ENCODE measurements at regions not wholly inside any gene's neighbourhood (a gene's known extent, or its start where the extent isn't known, plus 50 kb on each side); places are given as distances from the start of the nearest gene placed in this dataset.

DNA sequence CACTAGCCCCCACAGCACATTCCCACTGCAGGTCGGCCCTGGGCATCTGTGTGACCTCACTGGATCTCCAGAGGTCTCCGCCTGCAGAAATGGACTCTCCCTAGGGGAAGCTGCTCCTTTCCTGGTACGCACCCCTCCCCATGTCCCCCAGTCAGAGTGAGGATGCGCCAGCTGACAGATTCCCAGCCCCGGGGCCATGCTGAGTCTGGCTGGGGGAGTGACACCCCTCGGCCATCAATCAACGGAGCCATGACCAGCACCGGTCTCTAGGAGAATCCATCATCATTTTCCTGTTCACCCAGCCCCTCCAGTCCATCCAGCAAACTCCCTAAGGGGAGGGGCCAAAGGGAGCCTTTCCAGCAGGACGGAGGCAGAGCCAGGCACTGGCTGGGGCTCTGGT lies 68.7 kb upstream of the PAX7 start:
- CTCF ChIA-PET: no interaction called here
- no peak overlapping the region for H2AK5ac ChIP-seq (ENCODE audit: low read depth, low read length)
- no peak overlapping the region for H3K27ac ChIP-seq (ENCODE audit: insufficient read depth, low read length)
- no peak overlapping the region for H2BK20ac ChIP-seq (ENCODE audit: low read depth, low read length)
- no peak overlapping the region for H3K4me2 ChIP-seq (ENCODE audit: low read depth, low read length)
- POLR2A ChIA-PET (ENCODE audit: unreplicated experiment): no interaction called here
- H2BK5ac ChIP-seq (ENCODE audit: low read depth, low read length, poor library complexity, severe bottlenecking): no peak overlapping the region
- no peaks in the 10 kb centered on the region for H3K36me3 ChIP-seq (ENCODE audit: control insufficient read depth, insufficient read depth, low read length)
- dilution Hi-C loops (cut with HindIII; ENCODE audit: low sequenced_read_pairs, unreplicated experiment) (no loop called here), intact Hi-C loops (cut with micrococcal nuclease) (no loop called here), in situ Hi-C loops (cut with MboI; ENCODE audit: low sequenced_read_pairs) (no loop called here)
- no peaks in the 10 kb centered on the region for H3K9me3 ChIP-seq (ENCODE audit: control insufficient read depth, insufficient read depth, low read length)
- no peak overlapping the region for H4K91ac ChIP-seq (ENCODE audit: insufficient read depth, low read depth, low read length)
- no peaks in the 10 kb centered on the region for H3K79me1 ChIP-seq (ENCODE audit: low read depth in 1 of 2, low read length in 2 of 2)
- no peak overlapping the region for H3K4me3 ChIP-seq (ENCODE audit: insufficient read depth, low read depth, low read length)
- no peak overlapping the region for H4K5ac ChIP-seq (ENCODE audit: low read depth, low read length)
- no peak overlapping the region for H3K14ac ChIP-seq (replicated peaks; ENCODE audit: low read depth, low read length)
- H3K9ac ChIP-seq (ENCODE audit: low read depth, low read length): no peak overlapping the region
- no peaks in the 10 kb centered on the region for H4K20me1 ChIP-seq (ENCODE audit: insufficient read depth, low read length)
- no peak overlapping the region for H2AK9ac ChIP-seq (replicated peaks; ENCODE audit: low read depth, low read length, poor library complexity)
- H2BK15ac ChIP-seq (ENCODE audit: low read depth, low read length): no peak overlapping the region
- no peak overlapping the region for H2AFZ ChIP-seq (replicated peaks; ENCODE audit: low read length, poor library complexity)
- no CpG with 5 or more reads among the region's 9 CpGs for WGBS, 2 experiments (ENCODE audit: extremely low coverage in 2 of 2, insufficient read length in 1 of 2)
- ATAC-seq (ENCODE audit: low read depth) (no peak), DNase-seq (no peak)
- no peaks in the 10 kb centered on the region for H3K4me1 ChIP-seq (ENCODE audit: control insufficient read depth, insufficient read depth, low read length)
- no peak overlapping the region for H3K56ac ChIP-seq (ENCODE audit: extremely low read depth, insufficient read depth, low read length)
- no peak overlapping the region for H3K23ac ChIP-seq (ENCODE audit: low read depth, low read length)
- H3K18ac ChIP-seq (ENCODE audit: low read depth, low read length): no peak overlapping the region
- BruUV-seq (replicated peaks): no TSS peak
- no peak overlapping the region for H3K4ac ChIP-seq (ENCODE audit: low read depth, low read length)
- no peak overlapping the region for H4K8ac ChIP-seq (ENCODE audit: low read depth in 2 of 2, low read length in 2 of 2)
- H3K27me3 ChIP-seq (ENCODE audit: control insufficient read depth, insufficient read depth, low read length): 0 out of 2 replicates have a peak, but pooled peaks cover 1% of the 10 kb centered on the region
- H2BK120ac ChIP-seq (ENCODE audit: low read depth, low read length): no peak overlapping the region
- TF ChIP-seq MXI1 (IDR thresholded peaks at IDR 0.05; ENCODE audit: borderline replicate concordance, low read depth, low read length) (no peak), FOS (IDR thresholded peaks at IDR 0.05; ENCODE audit: low read depth, low read length) (no peak), CEBPB (IDR thresholded peaks at IDR 0.05; ENCODE audit: low read depth, low read length) (no peak), RCOR1 (IDR thresholded peaks at IDR 0.05; ENCODE audit: insufficient replicate concordance, low read length) (no peak), MAZ (IDR thresholded peaks at IDR 0.05; ENCODE audit: borderline replicate concordance, low read depth, low read length) (no peak), POLR2A (IDR thresholded peaks at IDR 0.05; ENCODE audit: low read depth, low read length) (no peak), MAFK (IDR thresholded peaks at IDR 0.05; ENCODE audit: low read depth, low read length) (no peak), BHLHE40 (IDR thresholded peaks at IDR 0.05; ENCODE audit: low read depth, low read length) (no peak), SMC3 (IDR thresholded peaks at IDR 0.05; ENCODE audit: low read depth, low read length) (no peak)
- TF ChIP-seq, protein P1, sequence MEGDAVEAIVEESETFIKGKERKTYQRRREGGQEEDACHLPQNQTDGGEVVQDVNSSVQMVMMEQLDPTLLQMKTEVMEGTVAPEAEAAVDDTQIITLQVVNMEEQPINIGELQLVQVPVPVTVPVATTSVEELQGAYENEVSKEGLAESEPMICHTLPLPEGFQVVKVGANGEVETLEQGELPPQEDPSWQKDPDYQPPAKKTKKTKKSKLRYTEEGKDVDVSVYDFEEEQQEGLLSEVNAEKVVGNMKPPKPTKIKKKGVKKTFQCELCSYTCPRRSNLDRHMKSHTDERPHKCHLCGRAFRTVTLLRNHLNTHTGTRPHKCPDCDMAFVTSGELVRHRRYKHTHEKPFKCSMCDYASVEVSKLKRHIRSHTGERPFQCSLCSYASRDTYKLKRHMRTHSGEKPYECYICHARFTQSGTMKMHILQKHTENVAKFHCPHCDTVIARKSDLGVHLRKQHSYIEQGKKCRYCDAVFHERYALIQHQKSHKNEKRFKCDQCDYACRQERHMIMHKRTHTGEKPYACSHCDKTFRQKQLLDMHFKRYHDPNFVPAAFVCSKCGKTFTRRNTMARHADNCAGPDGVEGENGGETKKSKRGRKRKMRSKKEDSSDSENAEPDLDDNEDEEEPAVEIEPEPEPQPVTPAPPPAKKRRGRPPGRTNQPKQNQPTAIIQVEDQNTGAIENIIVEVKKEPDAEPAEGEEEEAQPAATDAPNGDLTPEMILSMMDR (conservative IDR thresholded peaks at IDR 0.05; ENCODE audit: low read depth, low read length): no peak
- TF ChIP-seq, protein P2, sequence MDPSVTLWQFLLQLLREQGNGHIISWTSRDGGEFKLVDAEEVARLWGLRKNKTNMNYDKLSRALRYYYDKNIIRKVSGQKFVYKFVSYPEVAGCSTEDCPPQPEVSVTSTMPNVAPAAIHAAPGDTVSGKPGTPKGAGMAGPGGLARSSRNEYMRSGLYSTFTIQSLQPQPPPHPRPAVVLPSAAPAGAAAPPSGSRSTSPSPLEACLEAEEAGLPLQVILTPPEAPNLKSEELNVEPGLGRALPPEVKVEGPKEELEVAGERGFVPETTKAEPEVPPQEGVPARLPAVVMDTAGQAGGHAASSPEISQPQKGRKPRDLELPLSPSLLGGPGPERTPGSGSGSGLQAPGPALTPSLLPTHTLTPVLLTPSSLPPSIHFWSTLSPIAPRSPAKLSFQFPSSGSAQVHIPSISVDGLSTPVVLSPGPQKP (IDR thresholded peaks at IDR 0.05; ENCODE audit: borderline replicate concordance, low read depth, low read length): no peak
- TF ChIP-seq, protein P3, sequence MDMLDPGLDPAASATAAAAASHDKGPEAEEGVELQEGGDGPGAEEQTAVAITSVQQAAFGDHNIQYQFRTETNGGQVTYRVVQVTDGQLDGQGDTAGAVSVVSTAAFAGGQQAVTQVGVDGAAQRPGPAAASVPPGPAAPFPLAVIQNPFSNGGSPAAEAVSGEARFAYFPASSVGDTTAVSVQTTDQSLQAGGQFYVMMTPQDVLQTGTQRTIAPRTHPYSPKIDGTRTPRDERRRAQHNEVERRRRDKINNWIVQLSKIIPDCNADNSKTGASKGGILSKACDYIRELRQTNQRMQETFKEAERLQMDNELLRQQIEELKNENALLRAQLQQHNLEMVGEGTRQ (IDR thresholded peaks at IDR 0.05; ENCODE audit: low read depth, low read length): no peak
- H3K9me1 ChIP-seq (ENCODE audit: insufficient read depth, low read length): no peaks in the 10 kb centered on the region
